Kidney epithelial cell (primary cell): ENCODE measurements at regions not wholly inside any gene's neighbourhood (a gene's known extent, or its start where the extent isn't known, plus 50 kb on each side); places are given as distances from the start of the nearest gene placed in this dataset.

Experiments
- DNase-seq: peaks from one replicate; pipeline ENCODE4 v3.0.0-alpha.2; 2010; ENCODE audit warnings: low read depth
- H3K27me3 ChIP-seq: 2 replicates; pipeline ENCODE4 v1.6.0; 2011; ENCODE audit warnings: low read length; ENCODE audit not compliant: control insufficient read depth, insufficient read depth
- H3K36me3 ChIP-seq: 2 replicates; pipeline ENCODE4 v1.5.1; 2011; ENCODE audit warnings: low read length; ENCODE audit not compliant: control insufficient read depth, insufficient read depth
- H3K4me3 ChIP-seq: 2 replicates; pipeline ENCODE4 v1.5.1; 2011; ENCODE audit warnings: low read depth, mild to moderate bottlenecking, control low read depth, low read length
- TF ChIP-seq, protein P1 (sequence below): IDR thresholded peaks from 2 replicates; pipeline ENCODE4 v1.5.1; 2011; ENCODE audit warnings: mild to moderate bottlenecking, moderate library complexity, low read length, control low read depth, inconsistent platforms; ENCODE audit not compliant: insufficient read depth, poor library complexity, severe bottlenecking

- no peak overlapping the region for H3K4me3 ChIP-seq
- TF ChIP-seq, protein P1, sequence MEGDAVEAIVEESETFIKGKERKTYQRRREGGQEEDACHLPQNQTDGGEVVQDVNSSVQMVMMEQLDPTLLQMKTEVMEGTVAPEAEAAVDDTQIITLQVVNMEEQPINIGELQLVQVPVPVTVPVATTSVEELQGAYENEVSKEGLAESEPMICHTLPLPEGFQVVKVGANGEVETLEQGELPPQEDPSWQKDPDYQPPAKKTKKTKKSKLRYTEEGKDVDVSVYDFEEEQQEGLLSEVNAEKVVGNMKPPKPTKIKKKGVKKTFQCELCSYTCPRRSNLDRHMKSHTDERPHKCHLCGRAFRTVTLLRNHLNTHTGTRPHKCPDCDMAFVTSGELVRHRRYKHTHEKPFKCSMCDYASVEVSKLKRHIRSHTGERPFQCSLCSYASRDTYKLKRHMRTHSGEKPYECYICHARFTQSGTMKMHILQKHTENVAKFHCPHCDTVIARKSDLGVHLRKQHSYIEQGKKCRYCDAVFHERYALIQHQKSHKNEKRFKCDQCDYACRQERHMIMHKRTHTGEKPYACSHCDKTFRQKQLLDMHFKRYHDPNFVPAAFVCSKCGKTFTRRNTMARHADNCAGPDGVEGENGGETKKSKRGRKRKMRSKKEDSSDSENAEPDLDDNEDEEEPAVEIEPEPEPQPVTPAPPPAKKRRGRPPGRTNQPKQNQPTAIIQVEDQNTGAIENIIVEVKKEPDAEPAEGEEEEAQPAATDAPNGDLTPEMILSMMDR = no peak
- DNase-seq = no peak
- no peaks in the 10 kb centered on the region for H3K36me3 ChIP-seq
- no peaks in the 10 kb centered on the region for H3K27me3 ChIP-seq
Observed at GRCh38 chr7:19269301-19269700, 124.1 kb upstream of the FERD3L start.

DNA sequence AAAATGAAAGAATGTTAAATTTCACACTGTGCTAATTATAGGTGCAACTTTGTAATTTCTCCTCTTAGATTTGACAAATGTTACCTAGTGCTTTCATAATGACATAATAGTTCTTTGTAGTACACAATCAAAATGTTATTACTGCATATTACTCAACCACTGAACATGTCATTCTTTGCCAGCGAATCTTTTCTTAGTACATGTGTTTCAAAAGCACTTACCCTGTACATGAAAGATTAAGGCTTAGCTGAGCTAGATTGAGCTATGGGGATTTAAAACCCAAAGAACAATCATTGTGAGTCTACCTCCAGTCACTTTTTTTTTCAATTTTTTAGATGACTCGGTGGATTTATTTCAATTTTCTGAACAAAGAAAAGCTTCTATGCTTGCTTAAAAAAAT lies 123.5 kb upstream of the FERD3L start:
- TF ChIP-seq, protein P1 = no peak
- H3K27me3 ChIP-seq = no peaks in the 10 kb centered on the region
- no peak for DNase-seq
- no peaks in the 10 kb centered on the region for H3K36me3 ChIP-seq
- no peak overlapping the region for H3K4me3 ChIP-seq

- Histone ChIP-seq H3K4me3 (no peak overlapping the region), H3K27me3 (no peaks in the 10 kb centered on the region), H3K36me3 (no peaks in the 10 kb centered on the region)
- TF ChIP-seq, protein P1 = no peak
- no peak for DNase-seq
Observed at GRCh38 chr7:19262826-19263225, 117.6 kb upstream of the FERD3L start.

DNA sequence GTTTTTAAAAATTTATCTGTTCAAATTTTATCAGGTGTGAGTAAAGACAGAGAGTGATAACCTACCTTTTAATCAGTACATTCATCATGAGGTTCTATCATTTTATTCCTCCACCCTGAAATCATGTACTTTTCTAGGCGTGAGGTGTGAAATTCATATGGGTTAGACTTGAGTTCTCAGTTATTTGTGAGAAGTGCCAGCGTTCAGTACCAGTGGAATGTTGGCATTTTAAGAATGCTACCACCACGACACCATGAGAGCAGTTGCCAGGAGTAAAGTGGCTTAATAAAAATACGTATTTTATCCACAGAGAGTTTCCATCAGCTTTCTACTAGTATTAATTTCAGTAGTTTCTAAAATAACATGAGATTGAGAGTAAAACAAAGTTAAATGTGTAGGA lies 104.1 kb upstream of the FERD3L start:
- Histone ChIP-seq H3K36me3 (no peaks in the 10 kb centered on the region), H3K27me3 (no peaks in the 10 kb centered on the region), H3K4me3 (no peak overlapping the region)
- TF ChIP-seq, protein P1 = no peak
- DNase-seq = no peak

DNA sequence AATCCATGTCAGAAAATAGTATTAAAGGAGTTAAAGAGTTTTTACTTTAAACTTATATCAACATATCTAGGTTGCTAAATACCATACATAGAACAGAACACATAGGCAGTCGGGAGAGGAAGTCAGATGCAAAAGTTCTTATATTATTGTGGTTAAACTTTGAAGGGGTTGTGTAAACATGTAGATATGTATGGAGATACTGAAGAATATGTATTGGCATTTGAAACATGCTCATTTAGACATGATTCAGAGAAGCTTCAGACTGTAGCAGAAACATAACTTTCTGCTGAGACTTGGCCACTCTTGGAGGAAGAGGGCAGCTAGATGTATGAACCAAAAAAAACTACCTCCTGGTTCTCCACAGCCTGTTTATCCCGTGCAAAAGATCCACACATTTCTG lies 103.5 kb upstream of the FERD3L start:
- TF ChIP-seq, protein P1 = no peak
- Histone ChIP-seq H3K4me3 (no peak overlapping the region), H3K27me3 (no peaks in the 10 kb centered on the region), H3K36me3 (no peaks in the 10 kb centered on the region)
- DNase-seq = no peak

GRCh38 chr7:19248115-19248514 lies 102.9 kb upstream of the FERD3L start:
- TF ChIP-seq, protein P1 = no peak
- Histone ChIP-seq H3K36me3 (no peaks in the 10 kb centered on the region), H3K27me3 (no peaks in the 10 kb centered on the region), H3K4me3 (no peak overlapping the region)
- no peak for DNase-seq
